H9 (cell line): ENCODE measurements at regions not wholly inside any gene's neighbourhood (a gene's known extent, or its start where the extent isn't known, plus 50 kb on each side); places are given as distances from the start of the nearest gene placed in this dataset.

ENCODE experiments used
- DNase-seq: peaks from one replicate; pipeline ENCODE4 v3.0.0-alpha.2; 2017
- H2AFZ ChIP-seq: one replicate; pipeline ENCODE4 v1.6.1; 2013; ENCODE audit warnings: mild to moderate bottlenecking, low read length, control low read depth, moderate library complexity
- H2AK5ac ChIP-seq: 2 replicates; pipeline ENCODE4 v1.6.1; 2013; ENCODE audit warnings: low read length, control low read depth, mixed read lengths; ENCODE audit not compliant: insufficient read length
- H2BK120ac ChIP-seq: one replicate; pipeline ENCODE4 v1.6.1; 2013; ENCODE audit warnings: low read depth, mild to moderate bottlenecking, low read length, control low read depth, inconsistent platforms; ENCODE audit not compliant: poor library complexity, severe bottlenecking
- H2BK12ac ChIP-seq: 2 replicates; pipeline ENCODE4 v1.6.1; 2013; ENCODE audit warnings: low read length, control low read depth, mixed read lengths, low read depth; ENCODE audit not compliant: insufficient read length
- H2BK15ac ChIP-seq: 2 replicates; pipeline ENCODE4 v1.6.1; 2013; ENCODE audit warnings: low read depth, low read length, control low read depth
- H2BK20ac ChIP-seq: one replicate; pipeline ENCODE4 v1.6.1; 2013; ENCODE audit warnings: low read depth, mild to moderate bottlenecking, low read length, control low read depth, inconsistent platforms; ENCODE audit not compliant: poor library complexity, severe bottlenecking
- H2BK5ac ChIP-seq: 2 replicates; pipeline ENCODE4 v1.6.1; 2013; ENCODE audit warnings: low read length, control low read depth, mixed read lengths; ENCODE audit not compliant: insufficient read length
- H3K14ac ChIP-seq: 2 replicates; pipeline ENCODE4 v1.6.1; 2013; ENCODE audit warnings: low read length, control low read depth; ENCODE audit not compliant: insufficient read depth
- H3K18ac ChIP-seq: 2 replicates; pipeline ENCODE4 v1.6.1; 2013; ENCODE audit warnings: low read depth, mild to moderate bottlenecking, mixed read lengths, low read length, control low read depth; ENCODE audit not compliant: insufficient read length
- H3K23ac ChIP-seq: 2 replicates; pipeline ENCODE4 v1.6.1; 2013; ENCODE audit warnings: low read length, control low read depth, mixed read lengths, low read depth; ENCODE audit not compliant: insufficient read length
- H3K23me2 ChIP-seq: 2 replicates; pipeline ENCODE4 v1.6.1; 2013; ENCODE audit warnings: low read depth, mild to moderate bottlenecking, mixed read lengths, low read length, control low read depth; ENCODE audit not compliant: insufficient read length, poor library complexity, severe bottlenecking
- H3K27ac ChIP-seq: 2 replicates; pipeline ENCODE4 v1.5.1; 2013; ENCODE audit warnings: low read length, control low read depth, mixed read lengths, low read depth; ENCODE audit not compliant: insufficient read length
- H3K27me3 ChIP-seq: 2 replicates; pipeline ENCODE4 v1.6.1; 2013; ENCODE audit warnings: low read length, control low read depth, inconsistent platforms; ENCODE audit not compliant: insufficient read depth
- H3K4ac ChIP-seq: 2 replicates; pipeline ENCODE4 v1.6.1; 2013; ENCODE audit warnings: low read depth, mild to moderate bottlenecking, control low read depth, inconsistent platforms, low read length, moderate library complexity
- H3K4me1 ChIP-seq: 2 replicates; pipeline ENCODE4 v1.6.1; 2013; ENCODE audit warnings: low read length, control low read depth, inconsistent platforms; ENCODE audit not compliant: insufficient read depth
- H3K4me2 ChIP-seq: 2 replicates; pipeline ENCODE4 v1.6.1; 2013; ENCODE audit warnings: low read length, control low read depth, mixed read lengths; ENCODE audit not compliant: insufficient read length, insufficient read depth
- H3K56ac ChIP-seq: 2 replicates; pipeline ENCODE4 v1.6.1; 2013; ENCODE audit warnings: low read depth, mild to moderate bottlenecking, mixed read lengths, low read length, control low read depth; ENCODE audit not compliant: insufficient read length
- H3K79me1 ChIP-seq: 2 replicates; pipeline ENCODE4 v1.6.1; 2013; ENCODE audit warnings: low read depth, mild to moderate bottlenecking, moderate library complexity, low read length, control low read depth, inconsistent platforms; ENCODE audit not compliant: insufficient read depth, poor library complexity, severe bottlenecking
- H3K79me2 ChIP-seq: 2 replicates; pipeline ENCODE4 v1.6.1; 2013; ENCODE audit warnings: low read length, control low read depth, inconsistent platforms; ENCODE audit not compliant: insufficient read depth
- H3K9ac ChIP-seq: 2 replicates; pipeline ENCODE4 v1.6.1; 2013; ENCODE audit warnings: low read length, control low read depth, mixed read lengths; ENCODE audit not compliant: insufficient read length; ENCODE audit errors: extremely low read depth
- H3K9me3 ChIP-seq: one replicate; pipeline ENCODE4 v1.6.1; 2013; ENCODE audit warnings: low read depth, low read length, inconsistent platforms; ENCODE audit not compliant: control insufficient read depth
- H3T11ph ChIP-seq: one replicate; pipeline ENCODE4 v1.6.1; 2013; ENCODE audit warnings: mild to moderate bottlenecking, low read length, control low read depth, inconsistent platforms
- H4K20me1 ChIP-seq: one replicate; pipeline ENCODE4 v1.6.1; 2013; ENCODE audit not compliant: control insufficient read depth, insufficient read length, insufficient read depth
- H4K5ac ChIP-seq: 2 replicates; pipeline ENCODE4 v1.6.1; 2013; ENCODE audit warnings: low read depth, mild to moderate bottlenecking, mixed read lengths, low read length, control low read depth; ENCODE audit not compliant: insufficient read length
- H4K8ac ChIP-seq: replicated peaks from 2 replicates; pipeline ENCODE4 v1.6.1; 2013; ENCODE audit warnings: low read length, control low read depth, mixed read lengths, low read depth; ENCODE audit not compliant: insufficient read length
- H4K91ac ChIP-seq: 2 replicates; pipeline ENCODE4 v1.6.1; 2013; ENCODE audit warnings: low read depth, mild to moderate bottlenecking, moderate library complexity, mixed read lengths, low read length, control low read depth; ENCODE audit not compliant: insufficient read length
- H3K27ac Mint-ChIP-seq, 3 experiments: 2 replicates in 2 of 3; 3 replicates in 1 of 3; pipeline ENCODE4 v1.8.0; 2020 to 2021; ENCODE audit warnings: mixed read lengths in 3 of 3, mild to moderate bottlenecking in 1 of 3, moderate library complexity in 1 of 3
- H3K27me3 Mint-ChIP-seq: 2 replicates; pipeline ENCODE4 v1.8.0; 2021; ENCODE audit warnings: low read depth, mild to moderate bottlenecking, moderate library complexity, mixed read lengths
- H3K36me3 Mint-ChIP-seq, 3 experiments: 2 replicates in 2 of 3; 3 replicates in 1 of 3; pipeline ENCODE4 v1.8.0; 2020 to 2021; ENCODE audit warnings: low read depth in 3 of 3, mixed read lengths in 3 of 3; ENCODE audit not compliant: insufficient read depth in 1 of 3
- H3K4me1 Mint-ChIP-seq, 2 experiments: 2 replicates each; pipeline ENCODE4 v1.8.0; 2020; ENCODE audit warnings: mixed read lengths in 2 of 2
- H3K4me3 Mint-ChIP-seq, 2 experiments: 2 replicates in 1 of 2; 3 replicates in 1 of 2; pipeline ENCODE4 v1.8.0; 2020 to 2021; ENCODE audit warnings: mild to moderate bottlenecking in 2 of 2, mixed read lengths in 2 of 2, moderate library complexity in 1 of 2
- H3K9me3 Mint-ChIP-seq, 2 experiments: 2 replicates in 1 of 2; 3 replicates in 1 of 2; pipeline ENCODE4 v1.8.0; 2020; ENCODE audit warnings: mild to moderate bottlenecking in 2 of 2, mixed read lengths in 2 of 2, moderate library complexity in 1 of 2
- WGBS: extraction: QIAGEN DNeasy Blood & Tissue Kit; methylation state at CpG from one replicate; pipeline ENCODE4 v1.1.7; 2013; ENCODE audit warnings: missing lambda C conversion rate, low lambda C conversion rate, mixed read lengths; ENCODE audit not compliant: insufficient read length; ENCODE audit errors: extremely low coverage; 5-methylcytosine and 5-hydroxymethylcytosine counted together
- TF ChIP-seq, protein P1 (sequence below): fragments of 200-600 bp; sonication (generic); conservative IDR thresholded peaks from 3 replicates; pipeline ENCODE4 v1.8.0; 2021; ENCODE audit warnings: antibody characterized with exemption, mild to moderate bottlenecking

DNA sequence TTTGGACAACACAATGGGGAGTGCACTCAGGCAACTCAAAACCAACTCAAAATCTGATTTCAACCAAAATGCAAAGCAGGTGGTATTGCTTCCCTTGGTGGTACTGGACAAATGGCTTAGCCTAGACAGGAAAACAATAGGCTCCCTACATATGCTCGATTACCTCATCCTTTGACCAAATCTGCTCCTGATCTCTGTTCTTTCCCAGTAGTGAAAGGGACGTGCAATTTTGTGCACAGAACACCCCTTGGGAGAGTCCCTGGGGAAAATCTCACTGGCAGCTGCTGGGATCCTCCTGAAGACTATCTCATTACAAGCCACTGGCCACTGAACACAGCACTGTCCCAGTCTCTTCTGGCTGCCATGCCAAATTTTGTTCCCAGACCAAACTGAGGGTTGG lies 149.2 kb upstream of the VSTM2A start:
- H3K14ac ChIP-seq: no peak overlapping the region
- H3K4ac ChIP-seq: no peak overlapping the region
- no peak overlapping the region for H4K91ac ChIP-seq
- Mint-ChIP-seq H3K9me3 (peaks cover 12 to 19% of the 10 kb centered on the region in 2 experiments), H3K27me3 (no peaks in the 10 kb centered on the region; the same call in 1 of the 2 replicates), H3K36me3 (peaks cover 0 to 12% (median 2%) of the 10 kb centered on the region in 3 experiments; a peak in 6 of 7 replicates), H3K4me3 (no peak overlapping the region), H3K27ac (no peak overlapping the region), H3K4me1 (peaks cover 0 to 2% of the 10 kb centered on the region in 2 experiments; a peak in 2 of 4 replicates)
- H4K5ac ChIP-seq: no peak overlapping the region
- no peak overlapping the region for H2BK15ac ChIP-seq
- H2BK20ac ChIP-seq: no peak overlapping the region
- H3K18ac ChIP-seq: no peak overlapping the region
- no peak overlapping the region for H2BK120ac ChIP-seq
- no peak overlapping the region for H2BK5ac ChIP-seq
- no peak overlapping the region for H3K27ac ChIP-seq
- no peak overlapping the region for H4K8ac ChIP-seq
- no peaks in the 10 kb centered on the region for H4K20me1 ChIP-seq
- no peak overlapping the region for H2BK12ac ChIP-seq
- H3K79me1 ChIP-seq: no peaks in the 10 kb centered on the region
- H3K79me2 ChIP-seq: no peaks in the 10 kb centered on the region
- no peak overlapping the region for H3K56ac ChIP-seq
- no peak overlapping the region for H2AK5ac ChIP-seq
- no peak for DNase-seq
- no peaks in the 10 kb centered on the region for H3K23me2 ChIP-seq
- no peak overlapping the region for H2AFZ ChIP-seq
- H3K4me1 ChIP-seq: no peaks in the 10 kb centered on the region
- H3K27me3 ChIP-seq: no peaks in the 10 kb centered on the region
- no CpG with 5 or more reads among the region's 2 CpGs for WGBS
- TF ChIP-seq, protein P1, sequence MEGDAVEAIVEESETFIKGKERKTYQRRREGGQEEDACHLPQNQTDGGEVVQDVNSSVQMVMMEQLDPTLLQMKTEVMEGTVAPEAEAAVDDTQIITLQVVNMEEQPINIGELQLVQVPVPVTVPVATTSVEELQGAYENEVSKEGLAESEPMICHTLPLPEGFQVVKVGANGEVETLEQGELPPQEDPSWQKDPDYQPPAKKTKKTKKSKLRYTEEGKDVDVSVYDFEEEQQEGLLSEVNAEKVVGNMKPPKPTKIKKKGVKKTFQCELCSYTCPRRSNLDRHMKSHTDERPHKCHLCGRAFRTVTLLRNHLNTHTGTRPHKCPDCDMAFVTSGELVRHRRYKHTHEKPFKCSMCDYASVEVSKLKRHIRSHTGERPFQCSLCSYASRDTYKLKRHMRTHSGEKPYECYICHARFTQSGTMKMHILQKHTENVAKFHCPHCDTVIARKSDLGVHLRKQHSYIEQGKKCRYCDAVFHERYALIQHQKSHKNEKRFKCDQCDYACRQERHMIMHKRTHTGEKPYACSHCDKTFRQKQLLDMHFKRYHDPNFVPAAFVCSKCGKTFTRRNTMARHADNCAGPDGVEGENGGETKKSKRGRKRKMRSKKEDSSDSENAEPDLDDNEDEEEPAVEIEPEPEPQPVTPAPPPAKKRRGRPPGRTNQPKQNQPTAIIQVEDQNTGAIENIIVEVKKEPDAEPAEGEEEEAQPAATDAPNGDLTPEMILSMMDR: no peak
- no peak overlapping the region for H3K23ac ChIP-seq
- H3K9me3 ChIP-seq: no peaks in the 10 kb centered on the region
- H3K4me2 ChIP-seq: no peak overlapping the region
- no peak overlapping the region for H3T11ph ChIP-seq
- H3K9ac ChIP-seq: no peak overlapping the region
